IMR-90 (cell line): ENCODE measurements at regions not wholly inside any gene's neighbourhood (a gene's known extent, or its start where the extent isn't known, plus 50 kb on each side); places are given as distances from the start of the nearest gene placed in this dataset.

Experiments
- ATAC-seq: fragments of 200-7000 bp; cut with Tn5 transposase; 2 replicates; pipeline ENCODE4 v1.9.1; 2020; ENCODE audit warnings: low read depth, mild to moderate bottlenecking, moderate library complexity
- BruUV-seq: library from RNA; stranded (reverse); fragments of 400-500 nt; replicated peaks from 2 replicates; lab custom pipeline; 2021; lab: Mats Ljungman, UMichigan
- CTCF ChIA-PET: fragments of 300-600 bp; formaldehyde crosslinking; extraction: SDS; loops from one replicate; lab custom pipeline; 2021; ENCODE audit warnings: antibody characterized with exemption; lab: Yijun Ruan, JAX
- POLR2A ChIA-PET: fragments of 300-600 bp; sonication (Branson Sonifier 250); formaldehyde crosslinking; loops from one replicate; lab custom pipeline; 2022; ENCODE audit warnings: antibody characterized with exemption; ENCODE audit not compliant: unreplicated experiment; lab: Charles Lee
- DNase-seq: peaks from one replicate; pipeline ENCODE4 v3.0.0; 2013
- H2AFZ ChIP-seq: replicated peaks from 2 replicates; pipeline ENCODE3; 2013; ENCODE audit warnings: low read length, mild to moderate bottlenecking; ENCODE audit not compliant: poor library complexity
- H2AK5ac ChIP-seq: 2 replicates; pipeline ENCODE4 v1.6.1; 2013; ENCODE audit warnings: low read depth, low read length, inconsistent platforms
- H2AK9ac ChIP-seq: replicated peaks from 2 replicates; pipeline ENCODE3; 2013; ENCODE audit warnings: mild to moderate bottlenecking, low read depth, low read length, moderate library complexity; ENCODE audit not compliant: poor library complexity
- H2BK120ac ChIP-seq: 2 replicates; pipeline ENCODE4 v1.6.1; 2013; ENCODE audit warnings: low read depth, low read length, inconsistent platforms
- H2BK15ac ChIP-seq: 3 replicates; pipeline ENCODE4 v1.6.1; 2013; ENCODE audit warnings: low read depth, low read length, inconsistent platforms
- H2BK20ac ChIP-seq: 2 replicates; pipeline ENCODE4 v1.6.1; 2013; ENCODE audit warnings: low read depth, mild to moderate bottlenecking, inconsistent platforms, low read length, moderate library complexity
- H2BK5ac ChIP-seq: 2 replicates; pipeline ENCODE4 v1.6.1; 2013; ENCODE audit warnings: mild to moderate bottlenecking, low read depth, low read length, inconsistent platforms; ENCODE audit not compliant: poor library complexity, severe bottlenecking
- H3K14ac ChIP-seq: replicated peaks from 2 replicates; pipeline ENCODE4 v1.6.1; 2013; ENCODE audit warnings: low read depth, low read length, inconsistent platforms
- H3K18ac ChIP-seq: 2 replicates; pipeline ENCODE4 v1.6.1; 2013; ENCODE audit warnings: low read depth, low read length, control low read depth
- H3K23ac ChIP-seq: 2 replicates; pipeline ENCODE4 v1.6.1; 2013; ENCODE audit warnings: low read depth, low read length, inconsistent platforms
- H3K27ac ChIP-seq: 2 replicates; pipeline ENCODE4 v1.5.1; 2013; ENCODE audit warnings: mild to moderate bottlenecking, control low read depth, low read length; ENCODE audit not compliant: insufficient read depth
- H3K27me3 ChIP-seq: 2 replicates; pipeline ENCODE4 v1.6.1; 2013; ENCODE audit warnings: low read length; ENCODE audit not compliant: control insufficient read depth, insufficient read depth
- H3K36me3 ChIP-seq: 2 replicates; pipeline ENCODE4 v1.6.1; 2013; ENCODE audit warnings: low read length, mixed read lengths; ENCODE audit not compliant: control insufficient read depth, insufficient read depth
- H3K4ac ChIP-seq: 2 replicates; pipeline ENCODE4 v1.6.1; 2013; ENCODE audit warnings: low read depth, low read length, inconsistent platforms
- H3K4me1 ChIP-seq: 2 replicates; pipeline ENCODE4 v1.6.1; 2013; ENCODE audit warnings: low read length, mixed read lengths; ENCODE audit not compliant: control insufficient read depth, insufficient read depth
- H3K4me2 ChIP-seq: 2 replicates; pipeline ENCODE4 v1.6.1; 2013; ENCODE audit warnings: low read depth, mild to moderate bottlenecking, control low read depth, low read length, moderate library complexity
- H3K4me3 ChIP-seq: 2 replicates; pipeline ENCODE4 v1.5.1; 2013; ENCODE audit warnings: low read depth, mild to moderate bottlenecking, control low read depth, low read length, moderate library complexity; ENCODE audit not compliant: insufficient read depth
- H3K56ac ChIP-seq: 2 replicates; pipeline ENCODE4 v1.6.1; 2013; ENCODE audit warnings: low read length, inconsistent platforms; ENCODE audit not compliant: insufficient read depth; ENCODE audit errors: extremely low read depth
- H3K79me1 ChIP-seq, 2 experiments: 2 replicates each; pipeline ENCODE4 v1.6.1; 2013; ENCODE audit warnings: low read length in 2 of 2, inconsistent platforms in 1 of 2, low read depth in 1 of 2
- H3K9ac ChIP-seq: 2 replicates; pipeline ENCODE4 v1.6.1; 2013; ENCODE audit warnings: low read depth, low read length, control low read depth
- H3K9me1 ChIP-seq: 2 replicates; pipeline ENCODE4 v1.6.1; 2013; ENCODE audit warnings: low read length, inconsistent platforms; ENCODE audit not compliant: insufficient read depth
- H3K9me3 ChIP-seq: 2 replicates; pipeline ENCODE4 v1.6.1; 2013; ENCODE audit warnings: low read length; ENCODE audit not compliant: control insufficient read depth, insufficient read depth
- H4K20me1 ChIP-seq: 2 replicates; pipeline ENCODE4 v1.6.1; 2013; ENCODE audit warnings: low read length, inconsistent platforms; ENCODE audit not compliant: insufficient read depth
- H4K5ac ChIP-seq: 2 replicates; pipeline ENCODE4 v1.6.1; 2013; ENCODE audit warnings: mild to moderate bottlenecking, low read depth, low read length, control low read depth
- H4K8ac ChIP-seq, 2 experiments: 2 replicates each; pipeline ENCODE4 v1.6.1; 2013; ENCODE audit warnings: low read depth in 2 of 2, low read length in 2 of 2, control low read depth in 1 of 2, inconsistent platforms in 1 of 2
- H4K91ac ChIP-seq: 2 replicates; pipeline ENCODE4 v1.6.1; 2013; ENCODE audit warnings: low read depth, low read length, inconsistent platforms; ENCODE audit not compliant: insufficient read depth
- BHLHE40 ChIP-seq: fragments of 150-350 bp; IDR thresholded peaks from 2 replicates; pipeline ENCODE4 v1.6.1; 2016; ENCODE audit warnings: mild to moderate bottlenecking, low read depth, low read length
- CEBPB ChIP-seq: IDR thresholded peaks from 2 replicates; pipeline ENCODE4 v1.6.1; 2012; ENCODE audit warnings: low read depth, low read length, improper control_type of control experiment
- CHD1 ChIP-seq: IDR thresholded peaks from 2 replicates; pipeline ENCODE4 v1.6.1; 2012; ENCODE audit warnings: low read depth, low read length, improper control_type of control experiment
- CTCF ChIP-seq: conservative IDR thresholded peaks from 2 replicates; pipeline ENCODE4 v1.5.1; 2012; ENCODE audit warnings: mild to moderate bottlenecking, low read depth, low read length, improper control_type of control experiment
- FOS ChIP-seq: fragments of 150-350 bp; IDR thresholded peaks from 2 replicates; pipeline ENCODE4 v1.6.1; 2016; ENCODE audit warnings: low read depth, low read length
- MAFK ChIP-seq: IDR thresholded peaks from 2 replicates; pipeline ENCODE4 v1.6.1; 2012; ENCODE audit warnings: low read depth, low read length, improper control_type of control experiment
- MAZ ChIP-seq: IDR thresholded peaks from 2 replicates; pipeline ENCODE4 v1.6.1; 2012; ENCODE audit warnings: low read depth, mild to moderate bottlenecking, low read length, improper control_type of control experiment, moderate library complexity, borderline replicate concordance
- MXI1 ChIP-seq: IDR thresholded peaks from 2 replicates; pipeline ENCODE4 v1.6.1; 2012; ENCODE audit warnings: low read depth, mild to moderate bottlenecking, low read length, moderate library complexity, borderline replicate concordance
- NFE2L2 ChIP-seq: fragments of 150-350 bp; IDR thresholded peaks from 2 replicates; pipeline ENCODE4 v1.6.1; 2016; ENCODE audit warnings: low read depth, mild to moderate bottlenecking, low read length
- POLR2A ChIP-seq: IDR thresholded peaks from 2 replicates; pipeline ENCODE4 v1.6.1; 2012; ENCODE audit warnings: mild to moderate bottlenecking, low read depth, low read length
- RAD21 ChIP-seq: IDR thresholded peaks from 2 replicates; pipeline ENCODE4 v1.6.1; 2012; ENCODE audit warnings: low read length, improper control_type of control experiment
- RCOR1 ChIP-seq: IDR thresholded peaks from 2 replicates; pipeline ENCODE4 v1.6.1; 2012; ENCODE audit warnings: mild to moderate bottlenecking, low read length, improper control_type of control experiment; ENCODE audit not compliant: insufficient replicate concordance
- RFX5 ChIP-seq: IDR thresholded peaks from 2 replicates; pipeline ENCODE4 v1.8.0; 2012; ENCODE audit warnings: low read depth, mild to moderate bottlenecking, low read length, moderate library complexity
- SMC3 ChIP-seq: fragments of 150-350 bp; IDR thresholded peaks from 2 replicates; pipeline ENCODE4 v1.6.1; 2016; ENCODE audit warnings: low read depth, mild to moderate bottlenecking, antibody characterized with exemption, low read length, moderate library complexity
- WGBS, 2 experiments: methylation state at CpG; one replicate each; pipeline versions ENCODE4 v1.1.5 to v1.1.7; 2013; ENCODE audit warnings: missing lambda C conversion rate in 2 of 2; ENCODE audit not compliant: insufficient read length in 1 of 2; ENCODE audit errors: extremely low coverage in 2 of 2; 5-methylcytosine and 5-hydroxymethylcytosine counted together
- dilution Hi-C: fragments of 300-500 bp; cut with HindIII; formaldehyde crosslinking; loops from one replicate; pipeline ENCODE4 v1.14.3; 2018; ENCODE audit warnings: low sequenced_read_pairs; ENCODE audit not compliant: unreplicated experiment
- in situ Hi-C: fragments of 300-500 bp; cut with MboI; formaldehyde crosslinking; loops from 3 replicates; pipeline ENCODE4 v1.14.3; 2019; ENCODE audit warnings: low sequenced_read_pairs, inconsistent platforms, mixed read lengths
- intact Hi-C: fragments of 100-400 bp; cut with micrococcal nuclease; formaldehyde crosslinking; loops from 2 replicates; pipeline ENCODE4 v1.10.0; 2022
- TF ChIP-seq, protein P1 (sequence below): fragments of 150-350 bp; IDR thresholded peaks from 2 replicates; pipeline ENCODE4 v1.6.1; 2016; ENCODE audit warnings: low read depth, mild to moderate bottlenecking, low read length, moderate library complexity, borderline replicate concordance
- TF ChIP-seq, protein P2 (sequence below): fragments of 150-350 bp; IDR thresholded peaks from 2 replicates; pipeline ENCODE4 v1.6.1; 2017; ENCODE audit warnings: mild to moderate bottlenecking, antibody characterized with exemption, low read length, low read depth

- ChIA-PET POLR2A (no interaction called here), CTCF (interaction anchor here (0.6 kb wide), 1 partner anchor 69 kb away, joined by 3 read pairs; no protein-coding TSS in a partner anchor)
- no peak overlapping the region for H3K4me2 ChIP-seq
- H3K18ac ChIP-seq = no peak overlapping the region
- H2BK15ac ChIP-seq = no peak overlapping the region
- no peak overlapping the region for H3K23ac ChIP-seq
- H3K56ac ChIP-seq = no peak overlapping the region
- H2AK5ac ChIP-seq = no peak overlapping the region
- no peak overlapping the region for H4K8ac ChIP-seq
- no peaks in the 10 kb centered on the region for H3K4me1 ChIP-seq
- TF ChIP-seq SMC3 (no peak), RAD21 (no peak), MAZ (no peak), CEBPB (no peak), CHD1 (no peak), RCOR1 (no peak), RFX5 (no peak), POLR2A (no peak), CTCF (no peak), MAFK (no peak), BHLHE40 (no peak), FOS (no peak), MXI1 (no peak), NFE2L2 (no peak)
- TF ChIP-seq, protein P1, sequence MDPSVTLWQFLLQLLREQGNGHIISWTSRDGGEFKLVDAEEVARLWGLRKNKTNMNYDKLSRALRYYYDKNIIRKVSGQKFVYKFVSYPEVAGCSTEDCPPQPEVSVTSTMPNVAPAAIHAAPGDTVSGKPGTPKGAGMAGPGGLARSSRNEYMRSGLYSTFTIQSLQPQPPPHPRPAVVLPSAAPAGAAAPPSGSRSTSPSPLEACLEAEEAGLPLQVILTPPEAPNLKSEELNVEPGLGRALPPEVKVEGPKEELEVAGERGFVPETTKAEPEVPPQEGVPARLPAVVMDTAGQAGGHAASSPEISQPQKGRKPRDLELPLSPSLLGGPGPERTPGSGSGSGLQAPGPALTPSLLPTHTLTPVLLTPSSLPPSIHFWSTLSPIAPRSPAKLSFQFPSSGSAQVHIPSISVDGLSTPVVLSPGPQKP = no peak
- TF ChIP-seq, protein P2, sequence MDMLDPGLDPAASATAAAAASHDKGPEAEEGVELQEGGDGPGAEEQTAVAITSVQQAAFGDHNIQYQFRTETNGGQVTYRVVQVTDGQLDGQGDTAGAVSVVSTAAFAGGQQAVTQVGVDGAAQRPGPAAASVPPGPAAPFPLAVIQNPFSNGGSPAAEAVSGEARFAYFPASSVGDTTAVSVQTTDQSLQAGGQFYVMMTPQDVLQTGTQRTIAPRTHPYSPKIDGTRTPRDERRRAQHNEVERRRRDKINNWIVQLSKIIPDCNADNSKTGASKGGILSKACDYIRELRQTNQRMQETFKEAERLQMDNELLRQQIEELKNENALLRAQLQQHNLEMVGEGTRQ = no peak
- no peak overlapping the region for H4K91ac ChIP-seq
- no peak overlapping the region for H3K9ac ChIP-seq
- H2AK9ac ChIP-seq = no peak overlapping the region
- no peaks in the 10 kb centered on the region for H3K27me3 ChIP-seq
- in situ Hi-C loops = no loop called here
- no peaks in the 10 kb centered on the region for H4K20me1 ChIP-seq
- whole genome bisulfite sequencing, 2 experiments = no CpG with 5 or more reads among the region's 2 CpGs
- DNase-seq = no peak
- H3K4ac ChIP-seq = no peak overlapping the region
- H3K36me3 ChIP-seq = no peaks in the 10 kb centered on the region
- ATAC-seq = no peak
- no TSS peak for BruUV-seq
- H2AFZ ChIP-seq = no peak overlapping the region
- no peaks in the 10 kb centered on the region for H3K9me3 ChIP-seq
- H2BK20ac ChIP-seq = no peak overlapping the region
- H3K79me1 ChIP-seq = no peaks in the 10 kb centered on the region
- H3K27ac ChIP-seq = no peak overlapping the region
- H4K5ac ChIP-seq = no peak overlapping the region
- no peak overlapping the region for H2BK120ac ChIP-seq
- H2BK5ac ChIP-seq = no peak overlapping the region
- H3K14ac ChIP-seq = no peak overlapping the region
- H3K4me3 ChIP-seq = no peak overlapping the region
- no peaks in the 10 kb centered on the region for H3K9me1 ChIP-seq
- dilution Hi-C loops = no loop called here
- intact Hi-C loops = no loop called here
These were observed 77.4 kb upstream of the PUDP start for GRCh38 chrX:7225338-7225737.
